ENCODE measurements at regions not wholly inside any gene's neighbourhood (a gene's known extent, or its start where the extent isn't known, plus 50 kb on each side); places are given as distances from the start of the nearest gene placed in this dataset.
"Not testable (repeated sequence)": the region's sequence is repeated elsewhere in the genome, so short reads cannot be mapped to it uniquely, and the experiment has no call there.

GRCh38 chr18:15164446-15164845, 416.5 kb downstream of the ANKRD30B start:
- DNase-seq = not testable (repeated sequence)

- no peak for DNase-seq
Observed at GRCh38 chr18:15165048-15165447, 417.1 kb downstream of the ANKRD30B start.

- DNase-seq = not testable (repeated sequence)
Observed at GRCh38 chr18:15193028-15193427, 445.1 kb downstream of the ANKRD30B start.

- DNase-seq = not testable (repeated sequence)
Observed at GRCh38 chr18:15193813-15194212, 445.8 kb downstream of the ANKRD30B start.

- DNase-seq = peak; percentile 32
Observed at GRCh38 chr18:15197338-15198115, 449.6 kb downstream of the ANKRD30B start.

- DNase-seq = no peak
Observed at GRCh38 chr18:15198116-15198389, 450.1 kb downstream of the ANKRD30B start.

Measured in midbrain (tissue), 1 donor.